ENCODE measurements at regions not wholly inside any gene's neighbourhood (a gene's known extent, or its start where the extent isn't known, plus 50 kb on each side); places are given as distances from the start of the nearest gene placed in this dataset.

GRCh38 chr11:29310725-29311342 lies 706.0 kb downstream of the KCNA4 start:
- no peak for DNase-seq (ENCODE audit: low read depth in 3 of 3)

- DNase-seq (ENCODE audit: low read depth in 3 of 3), result no peak
Measured at GRCh38 chr11:29309992-29310391, 706.8 kb downstream of the KCNA4 start.

- no peak for DNase-seq (ENCODE audit: low read depth in 3 of 3)
Measured at GRCh38 chr11:29306527-29306926, 710.3 kb downstream of the KCNA4 start.

- no peak for DNase-seq (ENCODE audit: low read depth in 3 of 3)
Measured at GRCh38 chr11:29305456-29306232, 711.2 kb downstream of the KCNA4 start.

- no peak for DNase-seq (ENCODE audit: low read depth in 3 of 3)
Measured at GRCh38 chr11:29300420-29300819, 716.4 kb downstream of the KCNA4 start.

- no peak for DNase-seq (ENCODE audit: low read depth in 3 of 3)
Measured at GRCh38 chr11:29296680-29297079, 720.1 kb downstream of the KCNA4 start.

- no peak for DNase-seq (ENCODE audit: low read depth in 3 of 3)
Measured at GRCh38 chr11:29293825-29294224, 723.0 kb downstream of the KCNA4 start.

GRCh38 chr11:29282088-29282487 lies 734.7 kb downstream of the KCNA4 start:
- DNase-seq (ENCODE audit: low read depth in 3 of 3), result no peak

- DNase-seq (ENCODE audit: low read depth in 3 of 3), result no peak
Measured at GRCh38 chr11:29281271-29281777, 735.5 kb downstream of the KCNA4 start.

- DNase-seq (ENCODE audit: low read depth in 3 of 3), result no peak
Measured at GRCh38 chr11:29280452-29280851, 736.4 kb downstream of the KCNA4 start.

- no peak for DNase-seq (ENCODE audit: low read depth in 3 of 3)
Measured at GRCh38 chr11:29279716-29280115, 737.1 kb downstream of the KCNA4 start.

- DNase-seq (ENCODE audit: low read depth in 3 of 3), result no peak
Measured at GRCh38 chr11:29272019-29272654, 744.7 kb downstream of the KCNA4 start.

GRCh38 chr11:29271616-29272015 lies 745.2 kb downstream of the KCNA4 start:
- no peak for DNase-seq (ENCODE audit: low read depth in 3 of 3)

GRCh38 chr11:29268733-29269132 lies 748.1 kb downstream of the KCNA4 start:
- no peak for DNase-seq (ENCODE audit: low read depth in 3 of 3)

- DNase-seq (ENCODE audit: low read depth in 3 of 3), result no peak
Measured at GRCh38 chr11:29265792-29266191, 751.0 kb downstream of the KCNA4 start.

GRCh38 chr11:29265381-29265780 lies 751.4 kb downstream of the KCNA4 start:
- no peak for DNase-seq (ENCODE audit: low read depth in 3 of 3)

GRCh38 chr11:29263971-29264682 lies 752.7 kb downstream of the KCNA4 start:
- no peak for DNase-seq (ENCODE audit: low read depth in 3 of 3)

- DNase-seq (ENCODE audit: low read depth in 3 of 3), result no peak
Measured at GRCh38 chr11:29261831-29262230, 755.0 kb downstream of the KCNA4 start.

GRCh38 chr11:29260939-29261705 lies 755.7 kb downstream of the KCNA4 start:
- no peak for DNase-seq (ENCODE audit: low read depth in 3 of 3)

GRCh38 chr11:29258411-29258810 lies 758.4 kb downstream of the KCNA4 start:
- no peak for DNase-seq (ENCODE audit: low read depth in 3 of 3)

- no peak for DNase-seq (ENCODE audit: low read depth in 3 of 3)
Measured at GRCh38 chr11:29256580-29256979, 760.2 kb downstream of the KCNA4 start.

Measured in stimulated activated CD4-positive, alpha-beta T cell treated with anti-CD3 and anti-CD28 coated beads, TNF-alpha, amount 100 ng/mL, for 48 hours (primary cell).